ENCODE measurements at regions not wholly inside any gene's neighbourhood (a gene's known extent, or its start where the extent isn't known, plus 50 kb on each side); places are given as distances from the start of the nearest gene placed in this dataset.
"Not testable (repeated sequence)": the region's sequence is repeated elsewhere in the genome, so short reads cannot be mapped to it uniquely, and the experiment has no call there.

DNA sequence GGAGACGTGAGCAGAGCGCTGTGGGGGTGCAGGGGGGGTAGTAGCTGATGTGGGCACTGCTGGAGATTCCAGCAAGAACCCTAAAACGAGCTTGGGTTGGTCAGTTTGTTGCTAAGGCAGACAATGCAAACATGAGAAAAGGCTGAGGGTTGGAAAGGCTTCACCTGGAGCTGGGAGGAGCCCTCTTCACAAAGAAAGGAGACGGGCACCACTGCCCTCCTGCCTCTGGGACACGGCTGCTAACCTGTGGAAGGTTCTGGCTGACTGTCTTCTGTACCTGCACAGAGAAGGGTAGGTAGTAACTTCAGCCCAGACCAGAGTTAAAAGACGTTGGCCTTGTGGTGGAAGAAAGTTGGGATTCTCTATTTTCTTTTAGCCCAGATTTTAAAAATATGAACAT lies 108.7 kb downstream of the SUCLA2 start:
- H3K27me3 ChIP-seq, result no peaks in the 10 kb centered on the region
- no peak overlapping the region for H3K4me3 ChIP-seq
- DNase-seq, result no peak
- H3K4me1 ChIP-seq, result peaks cover 0 to 6% (median 0%) of the 10 kb centered on the region in 12 donors
- no peak for ATAC-seq
- TF ChIP-seq POLR2A (IDR thresholded peaks at IDR 0.05), result no peak
- intact Hi-C loops (cut with DNase I), result no loop called here
- H3K36me3 ChIP-seq, result no peaks in the 10 kb centered on the region
- no peak overlapping the region for H3K27ac ChIP-seq
- H3K9me3 ChIP-seq, result no peaks in the 10 kb centered on the region
- 83 to 90% (median 87%) methylated on average over 6 of the region's 6 CpGs for WGBS, 4 donors

DNA sequence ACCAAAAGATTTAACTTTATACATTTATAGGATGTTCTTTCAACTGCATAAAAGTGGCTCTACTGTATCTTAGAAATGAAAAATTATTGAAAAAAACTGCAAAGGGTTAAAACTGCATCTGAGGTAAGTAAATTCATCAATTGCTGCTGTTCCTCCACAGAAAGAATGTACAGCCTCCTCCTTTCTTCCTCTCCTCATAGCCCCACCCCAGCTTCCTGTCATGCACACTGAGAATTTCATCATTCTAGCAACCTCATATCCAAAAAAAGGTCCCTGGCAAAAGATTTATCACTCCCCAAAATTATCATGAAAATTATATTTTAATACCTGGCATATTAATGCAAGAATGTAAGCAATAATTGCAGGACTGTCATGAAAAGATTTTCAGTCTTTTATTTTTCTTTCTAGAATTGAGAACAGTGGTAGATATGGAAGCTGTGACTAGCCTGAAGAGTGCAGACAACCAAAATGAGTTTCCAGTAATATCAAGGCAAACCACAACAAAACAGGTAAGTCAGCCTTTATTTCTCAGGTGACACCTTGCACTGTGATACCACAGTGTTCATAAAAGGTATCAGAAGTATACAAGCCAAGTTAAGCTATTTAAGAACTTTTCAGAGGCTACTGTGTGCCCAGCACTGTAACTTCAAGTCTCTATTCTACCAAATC lies 110.8 kb downstream of the SUCLA2 start:
- Histone ChIP-seq H3K27ac (no peak overlapping the region), H3K36me3 (no peaks in the 10 kb centered on the region), H3K27me3 (no peaks in the 10 kb centered on the region), H3K4me3 (no peak overlapping the region), H3K4me1 (peaks cover 0 to 6% (median 0%) of the 10 kb centered on the region in 12 donors), H3K9me3 (no peaks in the 10 kb centered on the region)
- no peak for TF ChIP-seq CTCF (IDR thresholded peaks at IDR 0.05)
- TF ChIP-seq POLR2A (IDR thresholded peaks at IDR 0.05), result no peak
- no peak for DNase-seq
- intact Hi-C loops (cut with DNase I), result no loop called here
- no peak for ATAC-seq

- ATAC-seq (no peak), DNase-seq (no peak)
- Histone ChIP-seq H3K4me1 (peaks cover 0 to 6% (median 0%) of the 10 kb centered on the region in 12 donors), H3K4me3 (no peak overlapping the region), H3K9me3 (no peaks in the 10 kb centered on the region), H3K27me3 (no peaks in the 10 kb centered on the region), H3K36me3 (no peaks in the 10 kb centered on the region), H3K27ac (no peak overlapping the region)
- intact Hi-C loops (cut with DNase I), result no loop called here
- WGBS, 4 donors, result 81 to 91% (median 84%) methylated on average over 3 to 4 of the region's 4 CpGs
- TF ChIP-seq POLR2A (IDR thresholded peaks at IDR 0.05) (no peak), CTCF (IDR thresholded peaks at IDR 0.05) (no peak)
Measured at GRCh38 chr13:47886314-47886713, 114.8 kb downstream of the SUCLA2 start.

GRCh38 chr13:47875201-47875600 lies 125.9 kb downstream of the SUCLA2 start:
- TF ChIP-seq CTCF (IDR thresholded peaks at IDR 0.05) (no peak), POLR2A (IDR thresholded peaks at IDR 0.05) (no peak)
- Histone ChIP-seq H3K36me3 (no peaks in the 10 kb centered on the region), H3K27me3 (no peaks in the 10 kb centered on the region), H3K4me1 (no peaks in the 10 kb centered on the region), H3K4me3 (no peak overlapping the region), H3K9me3 (peaks cover 0 to 18% (median 9%) of the 10 kb centered on the region in 12 donors), H3K27ac (no peak overlapping the region)
- ATAC-seq (no peak), DNase-seq (no peak)
- WGBS, 4 donors, result 91 to 100% (median 94%) methylated on average over 1 of the region's 1 CpG
- intact Hi-C loops (cut with DNase I), result no loop called here

DNA sequence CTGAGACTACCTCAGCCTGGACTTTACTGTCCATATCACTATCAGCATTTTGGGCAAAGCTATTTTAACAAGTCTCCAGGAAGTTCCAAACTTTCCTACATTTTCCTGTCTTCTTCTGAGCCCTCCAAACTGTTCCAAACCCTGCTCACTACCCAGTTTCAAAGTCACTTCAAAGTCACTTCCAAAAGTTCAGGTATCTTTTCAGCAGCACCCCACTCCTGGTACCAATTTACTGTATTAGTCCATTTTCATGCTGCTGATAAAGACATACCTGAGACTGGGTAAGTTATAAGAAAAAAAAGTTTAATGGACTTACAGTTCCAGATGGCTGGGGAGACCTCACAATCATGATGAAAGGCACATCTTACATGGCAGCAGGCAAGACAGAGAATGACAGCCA lies 127.1 kb downstream of the SUCLA2 start:
- intact Hi-C loops (cut with DNase I); H3K27ac ChIP-seq; ATAC-seq; H3K4me3 ChIP-seq; H3K4me1 ChIP-seq; H3K36me3 ChIP-seq; DNase-seq; H3K27me3 ChIP-seq: not testable (repeated sequence)
- H3K9me3 ChIP-seq, result peaks cover 0 to 18% (median 9%) of the 10 kb centered on the region in 12 donors

DNA sequence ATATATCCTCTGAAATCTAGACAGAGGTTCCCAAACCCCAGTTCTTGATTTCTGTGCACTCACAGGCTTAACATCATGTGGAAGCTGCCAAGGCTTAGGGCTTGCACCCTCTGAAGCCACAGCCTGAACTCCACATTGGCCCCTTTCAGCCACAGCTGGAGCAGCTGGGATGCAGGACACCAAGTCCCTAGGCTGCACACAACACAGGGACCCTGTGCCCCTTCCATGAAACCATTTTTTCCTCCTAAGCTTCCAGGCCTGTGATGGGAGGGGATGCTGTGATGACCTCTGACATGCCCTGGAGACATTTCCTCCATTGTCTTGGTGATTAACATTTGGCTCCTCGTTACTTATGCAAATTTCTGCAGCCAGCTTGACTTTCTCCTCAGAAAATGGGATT lies 127.8 kb downstream of the SUCLA2 start:
- 29 to 58% (median 54%) methylated on average over 1 of the region's 1 CpG for WGBS, 4 donors

More for the DNA sequence above, 127.8 kb downstream of the SUCLA2 start:
- H3K27ac ChIP-seq; H3K36me3 ChIP-seq; H3K4me1 ChIP-seq; ATAC-seq; H3K4me3 ChIP-seq; H3K27me3 ChIP-seq; intact Hi-C loops (cut with DNase I); DNase-seq: not testable (repeated sequence)
- H3K9me3 ChIP-seq, result peaks cover 0 to 18% (median 9%) of the 10 kb centered on the region in 12 donors

Measured in heart left ventricle (tissue), 16 donors.